BJ (cell line): ENCODE measurements at regions not wholly inside any gene's neighbourhood (a gene's known extent, or its start where the extent isn't known, plus 50 kb on each side); places are given as distances from the start of the nearest gene placed in this dataset.

Experiments
- CTCF ChIA-PET: fragments of 350-600 bp; formaldehyde crosslinking; extraction: SDS; loops from one replicate; lab custom pipeline; 2021; ENCODE audit warnings: antibody characterized with exemption, inconsistent platforms; lab: Yijun Ruan, JAX
- POLR2A ChIA-PET: fragments of 300-600 bp; sonication (Branson Sonifier 250); formaldehyde crosslinking; extraction: SDS; loops from one replicate; lab custom pipeline; 2021; ENCODE audit warnings: antibody characterized with exemption; lab: Charles Lee
- DNase-seq: peaks from one replicate; pipeline ENCODE4 v3.0.0-alpha.2; 2011; ENCODE audit warnings: low read depth
- H3K27me3 ChIP-seq: 2 replicates; pipeline ENCODE4 v1.6.0; 2011; ENCODE audit warnings: low read length; ENCODE audit not compliant: control insufficient read depth, insufficient read depth
- H3K36me3 ChIP-seq: 2 replicates; pipeline ENCODE4 v1.5.1; 2011; ENCODE audit warnings: low read length; ENCODE audit not compliant: control insufficient read depth, insufficient read depth
- H3K4me3 ChIP-seq: 2 replicates; pipeline ENCODE4 v1.5.1; 2011; ENCODE audit warnings: low read depth, mild to moderate bottlenecking, control low read depth, low read length
- TF ChIP-seq, protein P1 (sequence below): IDR thresholded peaks from 2 replicates; pipeline ENCODE4 v1.5.1; 2011; ENCODE audit warnings: low read depth, mild to moderate bottlenecking, control low read depth, inconsistent platforms, low read length, moderate library complexity; ENCODE audit not compliant: insufficient read depth

DNA sequence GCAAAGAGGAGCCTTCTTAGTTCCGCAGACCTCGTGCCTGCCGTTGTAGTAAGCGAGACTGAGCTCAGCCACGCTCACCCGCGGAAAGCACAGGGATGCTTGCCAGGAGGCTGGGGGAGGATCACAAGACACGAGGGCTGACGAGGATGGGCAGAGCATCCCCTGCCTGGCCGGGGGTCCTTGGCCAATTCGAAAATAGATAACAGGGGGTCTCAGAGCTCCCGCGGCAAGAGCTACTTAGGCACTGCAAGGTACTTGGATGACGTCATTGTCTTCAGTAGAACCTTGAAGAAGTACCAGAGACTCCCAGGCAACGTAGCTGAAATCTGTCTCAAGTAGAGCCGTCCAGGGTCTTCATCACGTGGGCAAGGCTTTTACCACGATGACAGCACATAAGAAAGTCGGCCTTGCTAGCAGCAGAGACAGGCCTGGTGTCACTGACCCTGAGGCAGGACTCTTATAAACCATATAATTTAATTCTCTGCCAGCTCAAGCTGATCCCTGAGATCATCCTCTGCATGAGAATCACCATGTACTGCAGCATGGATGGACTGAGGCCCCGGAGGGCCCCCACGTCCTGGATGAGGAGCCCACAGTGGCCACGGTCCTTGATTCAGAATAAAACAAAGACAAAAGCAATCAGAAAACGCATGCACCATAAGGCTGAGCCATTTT, 81.9 kb downstream of the TMEM18 start:
- DNase-seq: no peak
- ChIA-PET POLR2A (no interaction called here), CTCF (no interaction called here)
- TF ChIP-seq, protein P1, sequence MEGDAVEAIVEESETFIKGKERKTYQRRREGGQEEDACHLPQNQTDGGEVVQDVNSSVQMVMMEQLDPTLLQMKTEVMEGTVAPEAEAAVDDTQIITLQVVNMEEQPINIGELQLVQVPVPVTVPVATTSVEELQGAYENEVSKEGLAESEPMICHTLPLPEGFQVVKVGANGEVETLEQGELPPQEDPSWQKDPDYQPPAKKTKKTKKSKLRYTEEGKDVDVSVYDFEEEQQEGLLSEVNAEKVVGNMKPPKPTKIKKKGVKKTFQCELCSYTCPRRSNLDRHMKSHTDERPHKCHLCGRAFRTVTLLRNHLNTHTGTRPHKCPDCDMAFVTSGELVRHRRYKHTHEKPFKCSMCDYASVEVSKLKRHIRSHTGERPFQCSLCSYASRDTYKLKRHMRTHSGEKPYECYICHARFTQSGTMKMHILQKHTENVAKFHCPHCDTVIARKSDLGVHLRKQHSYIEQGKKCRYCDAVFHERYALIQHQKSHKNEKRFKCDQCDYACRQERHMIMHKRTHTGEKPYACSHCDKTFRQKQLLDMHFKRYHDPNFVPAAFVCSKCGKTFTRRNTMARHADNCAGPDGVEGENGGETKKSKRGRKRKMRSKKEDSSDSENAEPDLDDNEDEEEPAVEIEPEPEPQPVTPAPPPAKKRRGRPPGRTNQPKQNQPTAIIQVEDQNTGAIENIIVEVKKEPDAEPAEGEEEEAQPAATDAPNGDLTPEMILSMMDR: no peak
- no peaks in the 10 kb centered on the region; the same call in 1 of the 2 replicates for H3K27me3 ChIP-seq
- no peaks in the 10 kb centered on the region for H3K36me3 ChIP-seq
- no peak overlapping the region for H3K4me3 ChIP-seq

GRCh38 chr2:594297-594949, 82.8 kb downstream of the TMEM18 start:
- TF ChIP-seq, protein P1: no peak
- CTCF ChIA-PET: no interaction called here
- no peak for DNase-seq
- POLR2A ChIA-PET: no interaction called here
- no peaks in the 10 kb centered on the region for H3K36me3 ChIP-seq
- H3K4me3 ChIP-seq: no peak overlapping the region
- H3K27me3 ChIP-seq: no peaks in the 10 kb centered on the region; the same call in 1 of the 2 replicates

- ChIA-PET POLR2A (no interaction called here), CTCF (no interaction called here)
- TF ChIP-seq, protein P1: no peak
- DNase-seq: no peak
- H3K27me3 ChIP-seq: no peaks in the 10 kb centered on the region; the same call in 1 of the 2 replicates
- no peaks in the 10 kb centered on the region for H3K36me3 ChIP-seq
- H3K4me3 ChIP-seq: no peak overlapping the region
Observed at GRCh38 chr2:593356-594026, 83.7 kb downstream of the TMEM18 start.

GRCh38 chr2:592737-593136, 84.5 kb downstream of the TMEM18 start:
- H3K36me3 ChIP-seq: no peaks in the 10 kb centered on the region
- ChIA-PET POLR2A (no interaction called here), CTCF (interaction anchor here (0.5 kb wide), 1 partner anchor 18 kb away, joined by 3 read pairs; no protein-coding TSS in a partner anchor)
- DNase-seq: no peak
- H3K27me3 ChIP-seq: no peaks in the 10 kb centered on the region; the same call in 1 of the 2 replicates
- TF ChIP-seq, protein P1: no peak
- no peak overlapping the region for H3K4me3 ChIP-seq
